Fibroblast of the aortic adventitia (primary cell): ENCODE measurements at regions not wholly inside any gene's neighbourhood (a gene's known extent, or its start where the extent isn't known, plus 50 kb on each side); places are given as distances from the start of the nearest gene placed in this dataset.

Source experiments
- DNase-seq: peaks from one replicate; pipeline ENCODE4 v3.0.0-alpha.2; 2010; ENCODE audit warnings: low read depth
- H3K4me3 ChIP-seq: 2 replicates; pipeline ENCODE4 v1.5.1; 2011; ENCODE audit warnings: low read depth, mild to moderate bottlenecking, control low read depth, low read length, moderate library complexity
- TF ChIP-seq, protein P1 (sequence below): IDR thresholded peaks from 2 replicates; pipeline ENCODE4 v1.5.1; 2011; ENCODE audit warnings: mild to moderate bottlenecking, low read length, control low read depth, inconsistent platforms; ENCODE audit not compliant: insufficient read depth

DNA sequence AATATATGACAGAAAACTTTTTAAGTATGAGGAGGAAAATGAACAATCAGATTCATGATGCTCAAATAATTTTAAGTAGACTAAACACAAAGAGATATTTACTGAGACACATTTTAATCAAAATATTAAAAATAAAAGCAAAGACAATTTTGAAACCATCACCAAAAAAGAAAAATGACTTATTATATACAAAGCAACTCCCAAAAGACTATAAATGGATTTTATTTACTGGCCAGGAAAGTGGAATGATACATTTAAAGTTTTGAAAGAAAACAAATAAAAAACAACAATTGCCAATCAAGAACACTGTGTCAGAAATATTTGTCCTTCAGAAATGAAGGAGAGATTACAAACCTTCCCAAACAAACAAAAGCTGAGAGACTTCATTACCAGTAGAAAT, 968.5 kb upstream of the CELF4 start:
- TF ChIP-seq, protein P1, sequence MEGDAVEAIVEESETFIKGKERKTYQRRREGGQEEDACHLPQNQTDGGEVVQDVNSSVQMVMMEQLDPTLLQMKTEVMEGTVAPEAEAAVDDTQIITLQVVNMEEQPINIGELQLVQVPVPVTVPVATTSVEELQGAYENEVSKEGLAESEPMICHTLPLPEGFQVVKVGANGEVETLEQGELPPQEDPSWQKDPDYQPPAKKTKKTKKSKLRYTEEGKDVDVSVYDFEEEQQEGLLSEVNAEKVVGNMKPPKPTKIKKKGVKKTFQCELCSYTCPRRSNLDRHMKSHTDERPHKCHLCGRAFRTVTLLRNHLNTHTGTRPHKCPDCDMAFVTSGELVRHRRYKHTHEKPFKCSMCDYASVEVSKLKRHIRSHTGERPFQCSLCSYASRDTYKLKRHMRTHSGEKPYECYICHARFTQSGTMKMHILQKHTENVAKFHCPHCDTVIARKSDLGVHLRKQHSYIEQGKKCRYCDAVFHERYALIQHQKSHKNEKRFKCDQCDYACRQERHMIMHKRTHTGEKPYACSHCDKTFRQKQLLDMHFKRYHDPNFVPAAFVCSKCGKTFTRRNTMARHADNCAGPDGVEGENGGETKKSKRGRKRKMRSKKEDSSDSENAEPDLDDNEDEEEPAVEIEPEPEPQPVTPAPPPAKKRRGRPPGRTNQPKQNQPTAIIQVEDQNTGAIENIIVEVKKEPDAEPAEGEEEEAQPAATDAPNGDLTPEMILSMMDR, result no peak
- no peak overlapping the region for H3K4me3 ChIP-seq
- DNase-seq, result no peak

DNA sequence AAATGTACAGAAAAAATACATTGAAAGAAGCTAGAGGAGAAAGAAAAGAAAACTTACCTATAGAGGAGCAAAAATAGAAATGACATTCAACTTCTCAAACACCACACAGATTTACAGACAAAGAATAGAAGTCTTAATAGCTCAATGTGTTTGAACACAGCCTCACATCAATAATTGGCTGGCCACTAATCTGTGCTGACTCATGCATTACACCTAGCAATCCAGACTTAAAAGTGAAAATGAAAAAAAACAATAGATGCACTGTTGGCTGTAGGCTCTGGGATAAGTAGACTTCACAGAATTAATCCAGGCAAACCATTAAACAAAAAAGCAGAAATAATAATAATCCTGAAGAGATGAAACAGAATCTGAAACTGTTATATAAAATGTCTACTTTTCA, 961.3 kb upstream of the CELF4 start:
- TF ChIP-seq, protein P1, result no peak
- DNase-seq, result no peak

DNA sequence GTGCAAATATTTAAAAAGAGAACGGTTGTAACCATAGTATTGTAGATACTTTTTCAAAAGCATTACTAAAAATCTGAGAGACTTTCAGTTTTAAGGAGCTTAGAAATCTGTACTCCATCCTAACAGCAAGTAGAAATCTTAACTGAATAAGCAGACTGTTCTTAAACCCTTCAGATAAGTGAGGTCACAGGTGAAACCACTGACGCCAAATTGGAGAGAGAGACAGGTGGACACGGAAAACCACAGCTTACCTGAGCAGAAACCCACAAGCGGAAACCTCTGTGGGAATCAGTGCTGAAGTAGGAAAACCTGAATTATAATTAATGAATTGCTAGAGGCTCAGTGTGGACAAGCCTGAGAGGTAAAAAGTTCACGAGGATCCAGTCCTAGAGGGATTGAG, 959.4 kb upstream of the CELF4 start:
- TF ChIP-seq, protein P1, result no peak
- H3K4me3 ChIP-seq, result no peak overlapping the region
- no peak for DNase-seq

More for the DNA sequence above, 961.3 kb upstream of the CELF4 start:
- H3K4me3 ChIP-seq, result no peak overlapping the region

DNA sequence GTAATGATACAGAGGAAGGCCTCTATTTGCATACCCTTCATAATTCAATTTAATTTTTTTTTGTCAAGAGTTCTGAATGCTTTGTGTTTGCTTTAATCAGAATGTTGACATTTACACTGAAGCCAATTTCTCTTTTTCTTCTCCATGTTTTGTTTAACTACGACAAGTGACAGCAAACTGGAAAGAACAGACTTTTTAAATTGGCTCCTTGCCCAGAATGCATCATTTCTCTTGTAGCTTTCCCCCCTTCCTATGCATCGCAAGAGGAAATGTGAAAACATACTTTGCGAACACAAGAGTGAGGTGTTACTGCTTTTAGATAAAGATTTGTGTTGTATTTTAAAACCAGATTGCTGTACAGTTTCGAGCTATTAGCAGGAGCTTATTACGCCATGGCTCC, 955.2 kb upstream of the CELF4 start:
- H3K4me3 ChIP-seq, result no peak overlapping the region
- TF ChIP-seq, protein P1, result no peak

DNA sequence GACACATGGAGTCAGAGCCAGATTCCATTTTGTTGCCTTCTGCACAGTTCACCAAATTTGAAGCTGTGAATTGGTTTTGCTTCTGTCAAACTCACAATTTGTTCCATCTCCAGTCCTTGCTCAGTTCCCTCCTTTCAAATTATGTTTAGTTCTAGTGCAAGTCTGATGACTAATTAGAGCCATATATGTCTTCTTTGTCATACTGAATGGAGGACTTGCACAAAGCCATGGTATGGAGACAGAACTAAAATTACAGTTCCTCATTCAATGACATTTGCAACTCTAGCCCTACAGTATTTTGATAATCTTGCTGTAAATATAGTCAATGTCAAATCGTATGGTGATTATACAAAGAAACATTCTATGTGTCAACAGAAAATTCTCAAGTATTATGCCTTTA, 936.9 kb upstream of the CELF4 start:
- TF ChIP-seq, protein P1, result no peak
- no peak for DNase-seq
- no peak overlapping the region for H3K4me3 ChIP-seq

More for the DNA sequence above, 955.2 kb upstream of the CELF4 start:
- DNase-seq, result no peak

DNA sequence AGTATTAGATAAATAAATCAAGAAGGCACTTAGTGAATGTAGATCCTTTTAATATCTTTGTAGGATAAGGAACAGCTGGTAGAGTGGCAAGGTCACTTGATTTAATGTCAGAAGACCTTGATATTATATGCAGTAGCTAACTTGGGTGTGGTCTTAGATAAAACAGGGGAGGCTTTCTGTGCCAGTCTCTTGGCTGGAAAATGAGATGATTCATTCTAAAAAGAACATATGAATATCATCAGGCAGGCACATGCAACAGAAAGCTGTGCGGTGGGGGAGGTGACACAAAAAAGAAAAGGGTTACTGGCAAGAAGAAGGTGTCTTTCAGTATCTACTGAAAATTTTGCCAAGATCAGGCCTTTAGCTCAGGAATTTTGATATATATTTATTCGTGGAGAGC, 931.7 kb upstream of the CELF4 start:
- no peak overlapping the region for H3K4me3 ChIP-seq
- TF ChIP-seq, protein P1, result no peak
- DNase-seq, result no peak

DNA sequence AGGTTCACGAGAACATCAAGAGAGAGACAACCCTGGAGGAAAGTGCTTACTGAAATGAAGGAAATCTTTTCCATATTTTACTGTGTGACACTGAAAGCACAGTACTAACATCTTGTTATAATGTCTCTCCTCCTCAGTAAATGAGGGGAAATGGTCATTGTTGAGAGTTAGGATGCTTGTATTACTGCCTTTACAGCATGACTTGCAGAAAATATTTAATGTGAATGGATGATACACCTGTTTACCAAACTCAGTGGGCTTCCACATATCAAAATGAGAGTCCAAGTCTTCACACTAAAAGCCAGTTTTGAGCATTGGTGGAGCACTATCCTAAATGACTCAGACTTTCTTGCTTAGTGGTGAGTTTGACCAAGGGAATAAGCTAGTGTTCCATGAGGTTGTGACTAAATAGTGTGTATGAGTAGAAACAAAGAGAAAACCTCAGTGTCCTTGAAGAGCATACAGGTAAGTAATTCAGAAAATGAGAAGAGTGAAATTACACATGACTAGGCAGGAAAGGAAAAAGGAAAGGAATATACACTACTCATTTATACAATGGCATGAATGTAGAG, 930.7 kb upstream of the CELF4 start:
- DNase-seq, result no peak
- TF ChIP-seq, protein P1, result no peak
- H3K4me3 ChIP-seq, result no peak overlapping the region
